Uterus (tissue), 2 donors: ENCODE measurements at regions not wholly inside any gene's neighbourhood (a gene's known extent, or its start where the extent isn't known, plus 50 kb on each side); places are given as distances from the start of the nearest gene placed in this dataset.

Experiments used
- CTCF ChIP-seq, 4 experiments: fragments of 200-600 bp in 2 of 4; fragments of 450-650 bp in 2 of 4; sonication (generic) in 2 of 4; IDR thresholded peaks; one replicate each; pipeline ENCODE4 v1.5.1; 2016 to 2019; ENCODE audit warnings: antibody characterized with exemption in 4 of 4, mild to moderate bottlenecking in 2 of 4, moderate library complexity in 1 of 4
- POLR2A ChIP-seq, 2 donors: fragments of 450-650 bp; IDR thresholded peaks; one replicate each; pipeline ENCODE4 v1.6.1; 2016; ENCODE audit warnings: antibody characterized with exemption in 2 of 2, mild to moderate bottlenecking in 1 of 2, moderate library complexity in 1 of 2

DNA sequence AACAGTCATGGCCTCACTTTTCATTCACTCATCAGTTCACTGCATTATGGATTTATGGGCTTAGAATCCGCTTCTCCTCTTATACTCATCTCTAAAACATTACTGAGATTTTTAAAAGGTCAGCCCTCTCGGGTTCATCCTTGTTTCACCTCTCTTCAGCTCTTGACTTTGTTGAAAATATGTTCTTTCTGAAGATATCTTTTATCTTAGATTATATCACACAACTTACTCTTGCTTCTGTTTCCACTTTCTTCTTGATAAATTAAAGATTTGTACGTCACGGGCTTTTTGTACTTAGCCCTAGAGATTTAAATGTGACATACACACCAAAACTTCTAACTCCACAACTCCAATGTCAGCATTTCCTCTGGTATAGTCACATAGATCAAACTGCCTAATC is 342.5 kb upstream of the TMEM229A start:
- TF ChIP-seq CTCF (IDR thresholded peaks at IDR 0.05) (no peak), POLR2A (IDR thresholded peaks at IDR 0.05) (no peak)
